T-cell (primary cell): ENCODE measurements at regions not wholly inside any gene's neighbourhood (a gene's known extent, or its start where the extent isn't known, plus 50 kb on each side); places are given as distances from the start of the nearest gene placed in this dataset.

Source experiments
- ATAC-seq, 4 experiments: fragments of 200-7000 bp in 3 of 4; fragments of 150-1000 bp in 1 of 4; cut with Tn5 transposase; replicated peaks in 1 of 4; 1 replicate in 3 of 4; 2 replicates in 1 of 4; pipeline ENCODE4 v1.10.0; 2021; ENCODE audit warnings: moderate library complexity in 3 of 4, mild to moderate bottlenecking in 2 of 4, moderate number of reproducible peaks in 1 of 4
- CTCF ChIA-PET, 2 donors: fragments of 300-600 bp; sonication (Branson Sonifier 250); formaldehyde crosslinking; loops; one replicate each; lab custom pipeline; 2022; ENCODE audit warnings: antibody characterized with exemption in 2 of 2; lab: Charles Lee
- POLR2A ChIA-PET, 2 donors: fragments of 300-600 bp; sonication (Branson Sonifier 250); formaldehyde crosslinking; loops; one replicate each; lab custom pipeline; 2022; ENCODE audit warnings: antibody characterized with exemption in 2 of 2; lab: Charles Lee
- DNase-seq, 35 experiments: peaks; one replicate each; pipeline versions ENCODE4 v3.0.0 to v3.0.0-alpha.2; 2013 to 2023
- H3K27ac ChIP-seq: one replicate; pipeline ENCODE4 v1.5.1; 2013; ENCODE audit warnings: low read length
- H3K27me3 ChIP-seq, 2 experiments: replicated peaks in 1 of 2; 1 replicate in 1 of 2; 2 replicates in 1 of 2; pipeline versions ENCODE4 v1.6.1 to v1.7.0; 2013; ENCODE audit warnings: low read length in 1 of 2, mixed read lengths in 1 of 2; ENCODE audit not compliant: control insufficient read depth in 2 of 2, insufficient read depth in 2 of 2; ENCODE audit errors: extremely low read depth in 1 of 2
- H3K36me3 ChIP-seq, 2 donors: 1 replicate in 1 of 2; 2 replicates in 1 of 2; pipeline versions ENCODE4 v1.6.1 to v1.7.0; 2013; ENCODE audit warnings: low read length in 1 of 2; ENCODE audit not compliant: control insufficient read depth in 2 of 2, insufficient read depth in 1 of 2; ENCODE audit errors: extremely low read depth in 1 of 2
- H3K4me1 ChIP-seq, 2 experiments: 1 replicate in 1 of 2; 2 replicates in 1 of 2; pipeline versions ENCODE4 v1.6.1 to v1.7.0; 2013; ENCODE audit warnings: low read length in 2 of 2, mixed read lengths in 1 of 2; ENCODE audit not compliant: insufficient read depth in 2 of 2, control insufficient read depth in 1 of 2; ENCODE audit errors: extremely low read depth in 1 of 2
- H3K4me3 ChIP-seq, 2 donors: 1 replicate in 1 of 2; 2 replicates in 1 of 2; pipeline versions ENCODE4 v1.5.1 to v1.7.0; 2013; ENCODE audit warnings: mild to moderate bottlenecking in 2 of 2, low read length in 1 of 2, moderate library complexity in 1 of 2; ENCODE audit not compliant: control insufficient read depth in 1 of 2; ENCODE audit errors: extremely low read depth in 1 of 2
- H3K9me3 ChIP-seq: 2 replicates; pipeline ENCODE4 v1.7.0; 2013
- H3K27ac Mint-ChIP-seq, 2 donors: one replicate each; pipeline ENCODE4 v1.8.0; 2020 to 2021; ENCODE audit warnings: mild to moderate bottlenecking in 2 of 2, mixed read lengths in 2 of 2
- H3K27me3 Mint-ChIP-seq, 2 donors: one replicate each; pipeline ENCODE4 v1.8.0; 2021 to 2022; ENCODE audit warnings: mixed read lengths in 2 of 2
- H3K36me3 Mint-ChIP-seq: one replicate; pipeline ENCODE4 v1.8.0; 2021; ENCODE audit warnings: mixed read lengths
- H3K4me1 Mint-ChIP-seq, 3 donors: one replicate each; pipeline ENCODE4 v1.8.0; 2020 to 2022; ENCODE audit warnings: mixed read lengths in 3 of 3, mild to moderate bottlenecking in 1 of 3
- H3K4me3 Mint-ChIP-seq, 3 donors: one replicate each; pipeline ENCODE4 v1.8.0; 2020 to 2022; ENCODE audit warnings: mild to moderate bottlenecking in 3 of 3, mixed read lengths in 3 of 3, moderate library complexity in 3 of 3
- H3K9me3 Mint-ChIP-seq, 3 donors: one replicate each; pipeline ENCODE4 v1.8.0; 2020 to 2022; ENCODE audit warnings: mixed read lengths in 3 of 3
- WGBS: methylation state at CpG from one replicate; pipeline ENCODE4 v1.1.5; 2013; ENCODE audit warnings: missing lambda C conversion rate; ENCODE audit not compliant: insufficient coverage; 5-methylcytosine and 5-hydroxymethylcytosine counted together

GRCh38 chr15:69848096-69848495 lies 249.6 kb downstream of the TLE3 start:
- no peaks in the 10 kb centered on the region for H3K36me3 Mint-ChIP-seq
- Histone ChIP-seq H3K4me3 (no peak overlapping the region), H3K9me3 (no peaks in the 10 kb centered on the region), H3K4me1 (no peaks in the 10 kb centered on the region), H3K27ac (no peak overlapping the region), H3K27me3 (peaks cover 0 to 23% of the 10 kb centered on the region in 2 experiments), H3K36me3 (no peaks in the 10 kb centered on the region)
- CTCF ChIA-PET: no interaction called here
- peaks cover 13 to 20% of the 10 kb centered on the region in 2 donors for H3K27me3 Mint-ChIP-seq
- 84% methylated on average over 3 of the region's 6 CpGs for WGBS
- DNase-seq (no peak), ATAC-seq (no peak)
- no peak overlapping the region for H3K27ac Mint-ChIP-seq
- no peaks in the 10 kb centered on the region for H3K4me1 Mint-ChIP-seq
- no peak overlapping the region for H3K4me3 Mint-ChIP-seq
- POLR2A ChIA-PET: no interaction called here
- H3K9me3 Mint-ChIP-seq: no peaks in the 10 kb centered on the region

DNA sequence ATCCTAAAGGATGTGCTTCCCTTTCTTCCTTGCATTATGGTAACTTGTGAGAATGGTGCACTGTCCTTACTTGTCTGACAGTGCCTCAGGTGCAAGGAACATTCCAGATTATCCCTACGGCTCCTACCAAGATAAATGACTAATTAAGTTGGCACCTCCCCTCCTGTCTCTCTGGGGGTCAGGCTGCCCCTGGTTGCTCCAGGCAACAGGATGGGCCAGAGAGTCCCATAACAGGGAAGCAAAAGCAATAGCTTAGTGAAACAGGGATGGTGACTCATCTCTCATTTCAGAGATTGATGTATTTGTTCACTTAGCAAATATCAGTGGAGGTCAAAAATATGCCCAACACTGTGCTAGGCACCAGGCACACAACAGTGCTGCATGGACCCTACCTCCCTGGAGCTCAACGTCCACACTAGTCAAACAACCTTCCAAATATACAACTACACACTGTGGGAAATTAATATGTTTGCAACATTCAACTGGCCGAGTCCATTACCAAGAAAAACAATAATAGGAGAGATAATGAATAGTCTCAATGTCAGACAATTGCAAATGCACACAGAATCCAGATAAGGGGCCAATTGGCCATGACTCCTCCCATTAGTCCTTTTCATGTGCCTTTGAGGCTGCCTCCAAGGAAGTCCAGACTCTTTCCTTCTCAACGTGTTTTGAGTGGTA lies 249.0 kb downstream of the TLE3 start:
- Mint-ChIP-seq H3K9me3 (no peaks in the 10 kb centered on the region), H3K36me3 (no peaks in the 10 kb centered on the region), H3K4me3 (no peak overlapping the region), H3K4me1 (no peaks in the 10 kb centered on the region), H3K27ac (no peak overlapping the region), H3K27me3 (peaks cover 10 to 19% of the 10 kb centered on the region in 2 donors)
- DNase-seq (no peak), ATAC-seq (no peak)
- Histone ChIP-seq H3K4me1 (no peaks in the 10 kb centered on the region), H3K27me3 (peaks cover 0 to 18% of the 10 kb centered on the region in 2 experiments), H3K4me3 (no peak overlapping the region), H3K9me3 (no peaks in the 10 kb centered on the region), H3K27ac (no peak overlapping the region), H3K36me3 (no peaks in the 10 kb centered on the region)
- 60% methylated on average over 1 of the region's 4 CpGs for whole genome bisulfite sequencing
- ChIA-PET CTCF (no interaction called here), POLR2A (no interaction called here)

GRCh38 chr15:69849232-69849610 lies 248.5 kb downstream of the TLE3 start:
- Mint-ChIP-seq H3K9me3 (no peaks in the 10 kb centered on the region), H3K27ac (no peak overlapping the region), H3K4me3 (no peak overlapping the region), H3K4me1 (no peaks in the 10 kb centered on the region), H3K27me3 (peaks cover 10 to 13% of the 10 kb centered on the region in 2 donors), H3K36me3 (no peaks in the 10 kb centered on the region)
- H3K36me3 ChIP-seq: no peaks in the 10 kb centered on the region
- no peak overlapping the region for H3K4me3 ChIP-seq
- H3K27ac ChIP-seq: no peak overlapping the region
- POLR2A ChIA-PET: no interaction called here
- 83% methylated on average over 1 of the region's 4 CpGs for WGBS
- peaks cover 0 to 13% of the 10 kb centered on the region in 2 experiments for H3K27me3 ChIP-seq
- no peaks in the 10 kb centered on the region for H3K4me1 ChIP-seq
- ATAC-seq (no peak), DNase-seq (no peak)
- H3K9me3 ChIP-seq: no peaks in the 10 kb centered on the region
- CTCF ChIA-PET: no interaction called here

- no peak overlapping the region for H3K27ac Mint-ChIP-seq
- no peak overlapping the region for H3K4me3 Mint-ChIP-seq
- H3K4me1 ChIP-seq: peaks cover 3 to 7% of the 10 kb centered on the region in 2 experiments
- H3K9me3 ChIP-seq: no peaks in the 10 kb centered on the region
- peaks cover 10 to 13% of the 10 kb centered on the region in 2 donors for H3K27me3 Mint-ChIP-seq
- ChIA-PET POLR2A (no interaction called here), CTCF (no interaction called here)
- no peaks in the 10 kb centered on the region for H3K9me3 Mint-ChIP-seq
- WGBS: 100% methylated on average over 1 of the region's 3 CpGs
- H3K4me3 ChIP-seq: no peak overlapping the region
- peaks cover 5 to 8% (median 8%) of the 10 kb centered on the region in 3 donors for H3K4me1 Mint-ChIP-seq
- no peak overlapping the region for H3K27ac ChIP-seq
- ATAC-seq: no peak
- peaks cover 0 to 17% of the 10 kb centered on the region in 2 experiments for H3K27me3 ChIP-seq
- H3K36me3 Mint-ChIP-seq: no peaks in the 10 kb centered on the region
- no peaks in the 10 kb centered on the region for H3K36me3 ChIP-seq
- DNase-seq: no peak
Measured at GRCh38 chr15:69852482-69852881, 245.2 kb downstream of the TLE3 start.

DNA sequence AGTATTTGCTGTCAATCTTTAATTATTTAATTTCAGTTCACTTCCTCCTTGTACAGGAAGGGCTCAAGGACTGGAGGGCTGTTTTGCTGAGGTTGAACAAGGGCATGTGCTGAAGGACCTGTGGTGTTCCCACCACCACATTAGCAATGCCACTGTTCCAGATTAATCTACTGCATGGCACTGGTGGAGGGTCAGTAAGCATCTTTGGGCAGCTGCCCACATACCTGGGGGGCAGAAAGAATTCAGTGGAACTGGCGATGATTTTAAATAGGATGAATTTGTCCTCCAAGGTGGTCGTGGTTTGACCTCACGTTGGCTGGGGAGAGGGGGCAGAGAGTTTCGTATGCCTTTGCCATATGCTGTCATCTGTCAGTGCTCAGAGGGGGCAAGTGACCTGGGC lies 244.8 kb downstream of the TLE3 start:
- CTCF ChIA-PET: no interaction called here
- H3K9me3 Mint-ChIP-seq: no peaks in the 10 kb centered on the region
- WGBS: 89% methylated on average over 4 of the region's 4 CpGs
- POLR2A ChIA-PET: no interaction called here
- H3K4me1 Mint-ChIP-seq: peaks cover 10 to 12% (median 12%) of the 10 kb centered on the region in 3 donors
- H3K4me3 Mint-ChIP-seq: no peak overlapping the region
- peaks cover 5 to 11% of the 10 kb centered on the region in 2 experiments for H3K4me1 ChIP-seq
- DNase-seq (no peak), ATAC-seq (no peak)
- H3K27me3 Mint-ChIP-seq: peaks cover 10 to 15% of the 10 kb centered on the region in 2 donors
- no peak overlapping the region for H3K27ac Mint-ChIP-seq
- no peaks in the 10 kb centered on the region for H3K36me3 Mint-ChIP-seq
- H3K27ac ChIP-seq: no peak overlapping the region
- no peaks in the 10 kb centered on the region for H3K36me3 ChIP-seq
- H3K4me3 ChIP-seq: no peak overlapping the region
- no peaks in the 10 kb centered on the region for H3K9me3 ChIP-seq
- H3K27me3 ChIP-seq: peaks cover 0 to 17% of the 10 kb centered on the region in 2 experiments

GRCh38 chr15:69853544-69853951 lies 244.2 kb downstream of the TLE3 start:
- Mint-ChIP-seq H3K4me1 (peaks cover 13 to 16% (median 15%) of the 10 kb centered on the region in 3 donors), H3K27ac (no peak overlapping the region), H3K9me3 (no peaks in the 10 kb centered on the region), H3K4me3 (no peak overlapping the region), H3K27me3 (peaks cover 5 to 15% of the 10 kb centered on the region in 2 donors), H3K36me3 (no peaks in the 10 kb centered on the region)
- no peak overlapping the region for H3K4me3 ChIP-seq
- ATAC-seq: no peak
- no peak for DNase-seq
- CTCF ChIA-PET: no interaction called here
- POLR2A ChIA-PET: no interaction called here
- no peaks in the 10 kb centered on the region for H3K36me3 ChIP-seq
- no peak overlapping the region for H3K27ac ChIP-seq
- H3K27me3 ChIP-seq: peaks cover 0 to 21% of the 10 kb centered on the region in 2 experiments
- peaks cover 11 to 17% of the 10 kb centered on the region in 2 experiments for H3K4me1 ChIP-seq
- no peaks in the 10 kb centered on the region for H3K9me3 ChIP-seq
- 97% methylated on average over 3 of the region's 6 CpGs for WGBS
